HepG2 (cell line): ENCODE measurements at regions not wholly inside any gene's neighbourhood (a gene's known extent, or its start where the extent isn't known, plus 50 kb on each side); places are given as distances from the start of the nearest gene placed in this dataset.

Source experiments
- ATAC-seq: fragments of 200-7000 bp; cut with Tn5 transposase; 3 replicates; pipeline ENCODE4 v1.9.1; 2020; ENCODE audit warnings: mild to moderate bottlenecking, moderate library complexity
- BruUV-seq: library from RNA; stranded (reverse); fragments of 400-500 nt; replicated peaks from 2 replicates; lab custom pipeline; 2021; lab: Mats Ljungman, UMichigan
- CTCF ChIA-PET: fragments of 300-600 bp; formaldehyde crosslinking; extraction: SDS; loops from one replicate; lab custom pipeline; 2021; ENCODE audit warnings: low total read pairs, inconsistent platforms, low intra/inter-chr PET ratio; lab: Yijun Ruan, JAX
- POLR2A ChIA-PET: fragments of 350-600 bp; sonication (Branson Sonifier 250); formaldehyde crosslinking; loops from one replicate; lab custom pipeline; 2020; ENCODE audit warnings: antibody characterized with exemption, inconsistent platforms; lab: Yijun Ruan, JAX
- DNase-seq: peaks from one replicate; pipeline ENCODE4 v3.0.0-alpha.2; 2015; ENCODE audit warnings: low spot score
- FAIRE-seq: peaks from 3 replicates; lab custom pipeline; 2011; peaks lifted over from hg19 to GRCh38; lab: Jason Lieb, UNC
- H2AFZ ChIP-seq: one replicate; pipeline ENCODE4 v1.6.1; 2011; ENCODE audit warnings: low read length, inconsistent platforms
- H3K27ac ChIP-seq: fragments of 300-600 bp; 3 replicates; pipeline ENCODE4 v1.8.0; 2011; ENCODE audit warnings: mixed run types, mild to moderate bottlenecking, mixed read lengths, low read length, inconsistent platforms; ENCODE audit not compliant: insufficient read depth; ENCODE audit errors: extremely low read length
- H3K27me3 ChIP-seq, 2 experiments: fragments of 200-600 bp in 1 of 2; 2 replicates in 1 of 2; 3 replicates in 1 of 2; pipeline versions ENCODE4 v1.6.0 to v1.8.0; 2011; ENCODE audit warnings: low read length in 2 of 2, mild to moderate bottlenecking in 2 of 2, moderate library complexity in 2 of 2, inconsistent platforms in 1 of 2; ENCODE audit not compliant: insufficient read depth in 2 of 2, control insufficient read depth in 1 of 2
- H3K36me3 ChIP-seq, 2 experiments: fragments of 200-600 bp in 1 of 2; replicated peaks in 1 of 2; 2 replicates in 1 of 2; 3 replicates in 1 of 2; pipeline versions ENCODE4 v1.5.1 to v1.8.0; 2011; ENCODE audit warnings: low read length in 2 of 2, inconsistent platforms in 1 of 2; ENCODE audit not compliant: insufficient read depth in 2 of 2, control insufficient read depth in 1 of 2
- H3K4me1 ChIP-seq: 2 replicates; pipeline ENCODE4 v1.5.1; 2012; ENCODE audit warnings: low read length, inconsistent platforms; ENCODE audit not compliant: insufficient read depth
- H3K4me2 ChIP-seq: 2 replicates; pipeline ENCODE4 v1.6.0; 2011; ENCODE audit warnings: low read depth, low read length, inconsistent platforms
- H3K4me3 ChIP-seq, 3 experiments: fragments of 200-600 bp in 1 of 3; sonication (generic), shearing (Covaris generic) in 1 of 3; replicated peaks in 1 of 3; 2 replicates each; pipeline ENCODE4 v1.5.1; 2011 to 2016; ENCODE audit warnings: low read length in 3 of 3, inconsistent platforms in 2 of 3, low read depth in 2 of 3, mild to moderate bottlenecking in 2 of 3, control low read depth in 1 of 3, mixed read lengths in 1 of 3; ENCODE audit not compliant: insufficient read depth in 1 of 3
- H3K79me2 ChIP-seq: one replicate; pipeline ENCODE4 v1.6.1; 2011; ENCODE audit warnings: low read length, inconsistent platforms; ENCODE audit not compliant: insufficient read depth
- H3K9ac ChIP-seq: 2 replicates; pipeline ENCODE4 v1.6.0; 2011; ENCODE audit warnings: mild to moderate bottlenecking, low read depth, low read length, inconsistent platforms; ENCODE audit not compliant: insufficient read depth
- H3K9me3 ChIP-seq: 2 replicates; pipeline ENCODE4 v1.5.1; 2012; ENCODE audit warnings: mild to moderate bottlenecking, low read length
- H4K20me1 ChIP-seq: 2 replicates; pipeline ENCODE4 v1.6.0; 2011; ENCODE audit warnings: inconsistent platforms, mild to moderate bottlenecking, low read length, moderate library complexity; ENCODE audit not compliant: insufficient read depth
- CENPX ChIP-seq: sonication (generic); formaldehyde crosslinking; IDR thresholded peaks from 2 replicates; pipeline ENCODE4 v1.9.0; 2021; ENCODE audit warnings: mild to moderate bottlenecking, missing genetic modification reagents, moderate library complexity
- GTF2F1 ChIP-seq: fragments of 150-350 bp; IDR thresholded peaks from 2 replicates; pipeline ENCODE4 v1.6.1; 2014; ENCODE audit warnings: low read length
- MEIS2 ChIP-seq: sonication (generic); formaldehyde crosslinking; IDR thresholded peaks from 2 replicates; pipeline ENCODE4 v1.9.0; 2021; ENCODE audit warnings: mild to moderate bottlenecking, missing genetic modification reagents
- YEATS4 ChIP-seq: sonication (generic); formaldehyde crosslinking; IDR thresholded peaks from 2 replicates; pipeline ENCODE4 v1.4.0; 2020; ENCODE audit warnings: missing genetic modification reagents, borderline replicate concordance
- ZC3H4 ChIP-seq: sonication (generic); formaldehyde crosslinking; IDR thresholded peaks from 2 replicates; pipeline ENCODE4 v1.4.0; 2020; ENCODE audit warnings: missing genetic modification reagents, borderline replicate concordance
- ZNF468 ChIP-seq: sonication (generic); formaldehyde crosslinking; IDR thresholded peaks from 2 replicates; pipeline ENCODE4 v1.8.0; 2022; ENCODE audit warnings: mild to moderate bottlenecking, moderate library complexity, missing genetic modification reagents
- WGBS: methylation state at CpG from one replicate; pipeline ENCODE4 v1.1.6; 2017; ENCODE audit warnings: low lambda C conversion rate; 5-methylcytosine and 5-hydroxymethylcytosine counted together
- in situ Hi-C: cut with HindIII; loops from 2 replicates; pipeline ENCODE4 v1.10.0; 2017; ENCODE audit warnings: low pct_unique_long_range_greater_than_20kb; ENCODE audit not compliant: extremely low pct_ligation_motif_present
- intact Hi-C: fragments of 100-400 bp; cut with micrococcal nuclease; formaldehyde crosslinking; loops from one replicate; pipeline ENCODE4 v1.10.0; 2022; ENCODE audit not compliant: unreplicated experiment

DNA sequence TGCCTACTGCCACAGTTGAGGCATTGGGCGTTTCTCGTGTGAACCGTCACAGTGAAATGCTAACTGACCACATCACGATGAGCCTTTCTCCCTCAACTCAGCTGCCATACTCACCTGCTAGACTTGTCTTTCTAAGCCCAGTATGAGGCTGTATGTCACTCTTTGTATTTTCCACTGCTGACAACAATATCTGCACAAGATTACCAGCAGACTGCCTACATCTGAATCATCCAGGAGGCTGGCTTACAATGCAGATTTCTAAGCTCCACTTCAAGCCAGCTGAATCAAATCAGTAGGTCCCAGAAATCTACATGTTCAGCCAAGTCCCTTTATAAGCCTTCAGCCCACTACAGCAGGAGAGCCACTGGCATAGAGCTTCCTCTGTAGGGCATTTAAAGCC lies 355.0 kb upstream of the DUSP10 start:
- Histone ChIP-seq H2AFZ (no peak overlapping the region), H3K36me3 (no peaks in the 10 kb centered on the region), H3K9ac (no peak overlapping the region), H3K27me3 (no peaks in the 10 kb centered on the region; a peak in 2 of 5 replicates), H3K4me2 (no peak overlapping the region), H3K79me2 (no peaks in the 10 kb centered on the region), H3K4me1 (peaks cover 11% of the 10 kb centered on the region; the same call in 1 of the 2 replicates), H3K4me3 (no peak overlapping the region), H3K27ac (no peak overlapping the region), H4K20me1 (no peaks in the 10 kb centered on the region), H3K9me3 (no peaks in the 10 kb centered on the region)
- TF ChIP-seq YEATS4 (CRISPR knock-in tag) (no peak), ZNF468 (CRISPR knock-in tag) (no peak), ZC3H4 (CRISPR knock-in tag) (no peak), CENPX (CRISPR knock-in tag) (no peak)
- WGBS = 62% methylated on average over 4 of the region's 4 CpGs
- ChIA-PET CTCF (interaction anchor here (1.2 kb wide), 1 partner anchor 358 kb away, joined by 4 read pairs; no protein-coding TSS in a partner anchor), POLR2A (no interaction called here)
- FAIRE-seq (no peak), DNase-seq (no peak), ATAC-seq (no peak)
- no TSS peak for BruUV-seq
- intact Hi-C loops (loop anchor here (1.0 kb wide), 1 partner anchor 358 kb away; no protein-coding TSS in a partner anchor), in situ Hi-C loops (no loop called here)

DNA sequence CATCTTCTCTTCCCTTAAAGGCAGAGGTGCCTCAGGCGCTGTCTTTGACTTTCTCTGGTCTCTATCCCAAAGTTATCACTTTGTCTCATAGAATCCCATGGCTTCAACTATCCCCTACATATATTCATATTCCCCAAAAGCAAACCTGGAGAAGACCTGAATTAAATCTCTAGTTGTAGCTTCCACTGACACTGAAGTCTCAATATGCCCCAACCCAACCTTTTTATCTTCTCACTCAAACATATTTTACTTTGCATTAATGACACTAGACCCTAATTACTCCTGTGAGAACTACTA lies 354.5 kb upstream of the DUSP10 start:
- intact Hi-C loops (loop anchor here (1.0 kb wide), 1 partner anchor 359 kb away; no protein-coding TSS in a partner anchor), in situ Hi-C loops (no loop called here)
- FAIRE-seq (no peak), DNase-seq (no peak), ATAC-seq (no peak)
- no peaks in the 10 kb centered on the region for H4K20me1 ChIP-seq
- no peak overlapping the region for H3K4me3 ChIP-seq
- H3K4me2 ChIP-seq = no peak overlapping the region
- H3K9me3 ChIP-seq = no peaks in the 10 kb centered on the region
- TF ChIP-seq GTF2F1 (no peak), MEIS2 (no peak)
- no peaks in the 10 kb centered on the region; a peak in 2 of 5 replicates for H3K27me3 ChIP-seq
- H3K79me2 ChIP-seq = no peaks in the 10 kb centered on the region
- WGBS = 0% methylated on average over 1 of the region's 1 CpG
- BruUV-seq = no TSS peak
- H2AFZ ChIP-seq = no peak overlapping the region
- ChIA-PET CTCF (interaction anchor here (1.2 kb wide), 1 partner anchor 358 kb away, joined by 4 read pairs; no protein-coding TSS in a partner anchor), POLR2A (no interaction called here)
- H3K9ac ChIP-seq = no peak overlapping the region
- H3K27ac ChIP-seq = no peak overlapping the region
- no peaks in the 10 kb centered on the region for H3K36me3 ChIP-seq
- peaks cover 11% of the 10 kb centered on the region; the same call in 1 of the 2 replicates for H3K4me1 ChIP-seq
